ENCODE measurements at regions not wholly inside any gene's neighbourhood (a gene's known extent, or its start where the extent isn't known, plus 50 kb on each side); places are given as distances from the start of the nearest gene placed in this dataset.

GRCh38 chr4:170772429-170772828 is 682.7 kb upstream of the AADAT start:
- TF ChIP-seq CHD2 (IDR thresholded peaks at IDR 0.05; ENCODE audit: low read length) = no peak
- TF ChIP-seq CBX8 (IDR thresholded peaks at IDR 0.05; ENCODE audit: borderline replicate concordance, low read depth, low read length) = no peak
- no peak for TF ChIP-seq JUN (IDR thresholded peaks at IDR 0.05; ENCODE audit: low read depth, low read length)
- TF ChIP-seq, protein P1, sequence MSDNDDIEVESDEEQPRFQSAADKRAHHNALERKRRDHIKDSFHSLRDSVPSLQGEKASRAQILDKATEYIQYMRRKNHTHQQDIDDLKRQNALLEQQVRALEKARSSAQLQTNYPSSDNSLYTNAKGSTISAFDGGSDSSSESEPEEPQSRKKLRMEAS (IDR thresholded peaks at IDR 0.05) = no peak
- no peak for TF ChIP-seq RFX5 (IDR thresholded peaks at IDR 0.05; ENCODE audit: borderline replicate concordance, low read depth, low read length)
- no peak for TF ChIP-seq CBX5 (IDR thresholded peaks at IDR 0.05; ENCODE audit: low read depth, low read length)
- no peak for TF ChIP-seq SP2 (IDR thresholded peaks at IDR 0.05; ENCODE audit: low read length)
- no peak for TF ChIP-seq BRCA1 (IDR thresholded peaks at IDR 0.05; ENCODE audit: low read depth, low read length)
- TF ChIP-seq RBBP5 (IDR thresholded peaks at IDR 0.05; ENCODE audit: borderline replicate concordance, low read depth, low read length) = no peak
- TF ChIP-seq HDAC2 (IDR thresholded peaks at IDR 0.05; ENCODE audit: borderline replicate concordance in 1 of 2, low read depth in 2 of 2, low read length in 2 of 2) = no peak
- H3K79me2 ChIP-seq (ENCODE audit: control insufficient read depth in 1 of 2, insufficient read depth in 2 of 2, low read length in 2 of 2) = no peaks in the 10 kb centered on the region
- H2BK120ac ChIP-seq (replicated peaks; ENCODE audit: low read depth, low read length) = no peak overlapping the region
- H3K4me3 ChIP-seq (ENCODE audit: extremely low read depth in 1 of 4, insufficient read depth in 2 of 4, low read depth in 3 of 4, low read length in 4 of 4) = no peak overlapping the region
- H3K4me1 ChIP-seq (replicated peaks in 1 of 4; ENCODE audit: control insufficient read depth in 3 of 4, insufficient read depth in 4 of 4, low read length in 3 of 4) = no peaks in the 10 kb centered on the region
- H3K14ac ChIP-seq (ENCODE audit: insufficient read length) = no peak overlapping the region
- 95% methylated on average over 1 of the region's 1 CpG; no CpG with 5 or more reads in 1 of the 2 experiments for WGBS, 2 experiments (ENCODE audit: extremely low coverage in 1 of 2, insufficient coverage in 1 of 2, insufficient read length in 1 of 2, insufficient replicate concordance in 2 of 2, low coverage in 1 of 2, low lambda C conversion rate in 2 of 2, missing lambda C conversion rate in 1 of 2)
- no peaks in the 10 kb centered on the region for H3K79me1 ChIP-seq (ENCODE audit: low read depth, low read length)
- H3K36me3 ChIP-seq (ENCODE audit: control insufficient read depth in 2 of 4, insufficient read depth in 4 of 4, low read length in 3 of 4) = no peaks in the 10 kb centered on the region
- H2AFZ ChIP-seq (ENCODE audit: low read length) = no peak overlapping the region
- no peak overlapping the region for H2BK15ac ChIP-seq (ENCODE audit: low read length)
- no peak overlapping the region for H2BK5ac ChIP-seq (ENCODE audit: low read depth, low read length)
- peaks cover 0 to 5% of the 10 kb centered on the region in 2 experiments; a peak in 1 of 4 replicates for H3K9me3 ChIP-seq (ENCODE audit: insufficient read depth in 2 of 2, low read depth in 1 of 2, low read length in 1 of 2)
- no peak overlapping the region for H3K4ac ChIP-seq (replicated peaks; ENCODE audit: insufficient read length, low read depth, low read length)
- H4K20me1 ChIP-seq (replicated peaks in 1 of 2; ENCODE audit: control insufficient read depth in 1 of 2, insufficient read depth in 2 of 2, low read length in 2 of 2) = no peaks in the 10 kb centered on the region
- no peak overlapping the region for H3K18ac ChIP-seq (ENCODE audit: extremely low read depth, low read length)
- H3K27ac ChIP-seq (ENCODE audit: low read depth, low read length) = no peak overlapping the region
- H2AK5ac ChIP-seq (ENCODE audit: low read depth, low read length) = no peak overlapping the region
- no peak overlapping the region for H4K5ac ChIP-seq (ENCODE audit: insufficient read length, low read depth, low read length)
- no peak overlapping the region for H3K4me2 ChIP-seq (ENCODE audit: insufficient read depth in 1 of 2, low read depth in 2 of 2, low read length in 2 of 2)
- no peak overlapping the region for H4K91ac ChIP-seq (replicated peaks; ENCODE audit: insufficient read length, low read length)
- H3K23me2 ChIP-seq (ENCODE audit: low read depth, low read length) = no peaks in the 10 kb centered on the region; the same call in 1 of the 2 replicates
- POLR2A ChIA-PET (ENCODE audit: partially characterized antibody) = no interaction called here
- CTCF ChIA-PET (ENCODE audit: partially characterized antibody) = interaction anchor here (0.7 kb wide), 1 partner anchor 35 kb away, joined by 3 read pairs; no protein-coding TSS in a partner anchor
- H3K27me3 ChIP-seq (replicated peaks in 1 of 4; ENCODE audit: control insufficient read depth in 3 of 4, extremely low read depth in 1 of 4, insufficient read depth in 3 of 4, low read length in 3 of 4) = no peaks in the 10 kb centered on the region
- H4K8ac ChIP-seq (ENCODE audit: extremely low read depth, insufficient read depth, low read length) = no peak overlapping the region
- H3K9ac ChIP-seq (replicated peaks in 1 of 4; ENCODE audit: extremely low read depth in 1 of 4, low read depth in 3 of 4, low read length in 3 of 4) = no peak overlapping the region
- no peak overlapping the region for H2BK12ac ChIP-seq (ENCODE audit: low read depth, low read length)
- FAIRE-seq = no peak
- H3K23ac ChIP-seq (ENCODE audit: insufficient read length) = no peak overlapping the region
- no peak for DNase-seq (ENCODE audit: low read depth in 1 of 2, low spot score in 2 of 2)
- H3K56ac ChIP-seq (replicated peaks; ENCODE audit: insufficient read length, low read depth, low read length) = no peak overlapping the region
- no peak overlapping the region for H2BK20ac ChIP-seq (ENCODE audit: low read length)
